Choroid plexus epithelial cell (primary cell): ENCODE measurements at regions not wholly inside any gene's neighbourhood (a gene's known extent, or its start where the extent isn't known, plus 50 kb on each side); places are given as distances from the start of the nearest gene placed in this dataset.
A peak's percentile ranks its signal among the peaks of the same experiment; 100 is the strongest.

Experiments used
- DNase-seq: peaks from one replicate; pipeline ENCODE4 v3.0.0-alpha.2; 2010; ENCODE audit warnings: low read depth
- H3K4me3 ChIP-seq: 2 replicates; pipeline ENCODE4 v1.5.1; 2011; ENCODE audit warnings: low read depth, mild to moderate bottlenecking, control low read depth, low read length, moderate library complexity
- TF ChIP-seq, protein P1 (sequence below): conservative IDR thresholded peaks from 2 replicates; pipeline ENCODE4 v1.5.1; 2011; ENCODE audit warnings: low read depth, mild to moderate bottlenecking, control low read depth, inconsistent platforms, low read length, moderate library complexity

DNA sequence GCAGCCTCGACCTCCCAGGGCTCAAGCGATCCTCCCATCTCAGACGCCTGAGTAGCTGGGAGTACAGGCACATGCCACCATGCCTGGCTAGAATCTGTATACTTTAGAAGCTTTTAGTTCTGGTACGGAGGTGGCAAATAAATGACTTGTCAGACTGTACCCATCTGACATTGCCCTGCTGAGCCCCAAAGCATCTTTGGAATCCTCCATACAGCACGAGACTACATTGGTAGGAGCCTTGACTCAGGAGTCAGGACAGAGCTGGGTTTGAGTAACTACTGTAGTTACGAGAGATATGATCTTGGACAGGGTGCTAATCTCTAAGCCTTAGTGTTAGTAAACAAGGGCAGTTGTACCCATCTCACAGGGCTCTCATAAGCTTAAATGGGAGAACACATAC is 67.8 kb upstream of the NPHP3 start:
- TF ChIP-seq, protein P1, sequence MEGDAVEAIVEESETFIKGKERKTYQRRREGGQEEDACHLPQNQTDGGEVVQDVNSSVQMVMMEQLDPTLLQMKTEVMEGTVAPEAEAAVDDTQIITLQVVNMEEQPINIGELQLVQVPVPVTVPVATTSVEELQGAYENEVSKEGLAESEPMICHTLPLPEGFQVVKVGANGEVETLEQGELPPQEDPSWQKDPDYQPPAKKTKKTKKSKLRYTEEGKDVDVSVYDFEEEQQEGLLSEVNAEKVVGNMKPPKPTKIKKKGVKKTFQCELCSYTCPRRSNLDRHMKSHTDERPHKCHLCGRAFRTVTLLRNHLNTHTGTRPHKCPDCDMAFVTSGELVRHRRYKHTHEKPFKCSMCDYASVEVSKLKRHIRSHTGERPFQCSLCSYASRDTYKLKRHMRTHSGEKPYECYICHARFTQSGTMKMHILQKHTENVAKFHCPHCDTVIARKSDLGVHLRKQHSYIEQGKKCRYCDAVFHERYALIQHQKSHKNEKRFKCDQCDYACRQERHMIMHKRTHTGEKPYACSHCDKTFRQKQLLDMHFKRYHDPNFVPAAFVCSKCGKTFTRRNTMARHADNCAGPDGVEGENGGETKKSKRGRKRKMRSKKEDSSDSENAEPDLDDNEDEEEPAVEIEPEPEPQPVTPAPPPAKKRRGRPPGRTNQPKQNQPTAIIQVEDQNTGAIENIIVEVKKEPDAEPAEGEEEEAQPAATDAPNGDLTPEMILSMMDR: no peak
- H3K4me3 ChIP-seq: no peak overlapping the region
- no peak for DNase-seq

DNA sequence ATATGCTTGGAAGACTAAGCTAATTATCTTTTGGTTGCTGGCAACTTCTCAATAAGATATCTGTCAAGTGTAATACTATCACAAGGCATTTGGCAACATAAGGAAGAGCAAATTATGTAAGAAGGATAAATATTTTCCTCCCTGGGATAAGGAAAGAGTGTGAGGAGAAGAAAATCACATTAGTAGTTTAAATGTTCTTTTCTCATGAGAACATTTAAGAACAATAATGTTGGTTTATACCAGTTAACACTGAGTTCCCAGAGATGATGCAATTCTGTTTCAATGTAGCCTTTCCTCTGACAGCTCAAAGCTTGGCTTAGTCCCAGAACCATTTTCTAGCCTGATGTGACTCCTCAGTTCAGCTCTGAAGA is 66.1 kb upstream of the NPHP3 start:
- TF ChIP-seq, protein P1: no peak
- no peak overlapping the region for H3K4me3 ChIP-seq
- DNase-seq: peak; percentile 88

DNA sequence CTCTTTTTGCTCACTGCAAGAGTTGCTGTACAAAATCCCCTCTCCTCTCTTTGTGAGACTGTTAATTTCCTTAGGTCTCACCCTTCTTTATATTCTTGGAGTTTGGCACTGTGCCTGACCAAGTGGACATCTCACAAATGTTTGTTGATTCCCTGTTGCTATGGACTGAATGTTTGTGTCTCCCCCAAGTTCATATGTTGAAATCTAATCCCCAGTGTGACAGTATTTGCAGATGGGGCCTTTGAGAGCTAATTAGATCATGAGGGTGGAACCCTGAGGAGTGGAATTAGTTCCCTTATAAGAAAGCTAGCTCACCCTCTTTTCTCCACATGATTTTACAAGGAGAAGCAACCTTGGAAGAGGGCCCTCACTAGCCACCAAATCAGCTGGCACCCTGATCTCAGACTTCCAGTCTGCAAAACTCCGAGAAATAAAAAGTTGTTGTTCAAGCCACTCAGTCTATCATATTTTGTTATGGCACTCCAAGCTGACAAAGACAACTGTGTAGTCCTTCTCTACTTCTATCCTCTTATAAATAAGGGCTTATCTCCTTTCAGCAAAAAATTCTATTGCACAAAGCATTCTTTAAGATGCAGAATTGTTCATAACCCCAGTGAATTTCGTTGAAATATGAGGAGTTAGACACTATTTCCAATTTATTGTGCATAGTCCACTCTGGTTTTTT is 65.5 kb upstream of the NPHP3 start:
- peak; percentile 65 for DNase-seq
- TF ChIP-seq, protein P1: no peak
- H3K4me3 ChIP-seq: no peak overlapping the region

DNA sequence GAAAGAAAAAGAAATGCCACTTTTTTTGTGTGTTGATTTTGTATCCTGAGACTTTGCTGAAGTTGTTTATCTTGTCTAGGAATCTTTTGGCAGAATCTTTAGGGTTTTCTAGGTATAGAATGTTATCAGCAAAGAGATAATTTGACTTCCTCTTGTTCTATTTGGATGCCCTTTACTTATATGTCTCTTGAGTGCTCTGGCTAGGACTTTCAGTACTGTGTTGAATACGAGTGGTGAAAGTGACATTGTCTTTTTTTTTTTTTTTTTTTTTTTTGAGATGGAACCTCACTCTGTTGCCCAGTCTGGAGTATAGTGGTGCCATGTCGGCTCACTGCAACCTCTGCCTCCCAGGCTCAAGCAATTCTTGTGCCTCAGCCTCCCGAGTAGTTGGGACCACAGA is 64.7 kb upstream of the NPHP3 start:
- no peak for DNase-seq
- no peak overlapping the region for H3K4me3 ChIP-seq
- TF ChIP-seq, protein P1: no peak

DNA sequence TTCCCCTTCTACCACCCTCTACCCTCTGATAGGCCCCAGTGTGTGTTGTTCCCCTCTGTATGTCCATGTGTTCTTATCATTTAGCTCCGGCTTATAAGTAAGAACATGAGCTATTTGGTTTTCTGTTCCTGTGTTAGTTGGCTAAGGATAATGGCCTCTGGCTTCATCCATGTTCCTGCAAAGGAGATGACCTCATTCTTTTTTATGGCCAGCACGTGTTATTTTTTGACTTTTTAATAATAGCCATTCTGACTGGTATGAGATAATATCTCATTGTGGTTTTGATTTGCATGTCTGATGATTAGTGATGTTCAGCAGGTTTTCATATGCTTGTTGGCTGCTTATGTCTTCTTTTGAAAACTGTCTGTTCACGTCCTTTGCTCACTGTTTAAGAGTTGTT is 63.1 kb upstream of the NPHP3 start:
- no peak for DNase-seq

DNA sequence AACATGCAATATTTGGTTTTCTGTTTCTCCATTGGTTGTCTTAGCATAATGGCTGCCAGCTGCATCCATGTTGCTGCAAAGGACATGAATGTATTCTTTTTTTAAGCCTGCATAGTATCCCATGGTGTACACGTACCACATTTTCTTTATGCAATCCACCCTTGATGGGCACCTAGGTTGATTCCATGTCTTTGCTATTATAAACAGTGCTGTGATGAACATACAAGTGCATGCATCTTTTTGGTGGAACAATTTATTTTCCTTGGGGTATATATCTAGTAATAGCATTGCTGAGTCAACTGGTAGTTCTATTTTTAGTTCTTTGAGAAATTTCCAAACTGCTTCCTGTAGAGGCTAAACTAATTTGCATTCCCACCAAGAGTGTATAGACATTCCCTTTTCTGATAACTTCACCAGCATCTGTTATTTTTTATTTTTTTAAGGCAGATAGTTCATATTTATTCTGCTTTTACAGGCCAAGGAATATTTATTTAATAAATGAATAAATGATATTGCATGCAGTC is 62.4 kb upstream of the NPHP3 start:
- peak; percentile 30 for DNase-seq
- TF ChIP-seq, protein P1: no peak
- no peak overlapping the region for H3K4me3 ChIP-seq

More for the DNA sequence above, 63.1 kb upstream of the NPHP3 start:
- TF ChIP-seq, protein P1: no peak
- H3K4me3 ChIP-seq: no peak overlapping the region

DNA sequence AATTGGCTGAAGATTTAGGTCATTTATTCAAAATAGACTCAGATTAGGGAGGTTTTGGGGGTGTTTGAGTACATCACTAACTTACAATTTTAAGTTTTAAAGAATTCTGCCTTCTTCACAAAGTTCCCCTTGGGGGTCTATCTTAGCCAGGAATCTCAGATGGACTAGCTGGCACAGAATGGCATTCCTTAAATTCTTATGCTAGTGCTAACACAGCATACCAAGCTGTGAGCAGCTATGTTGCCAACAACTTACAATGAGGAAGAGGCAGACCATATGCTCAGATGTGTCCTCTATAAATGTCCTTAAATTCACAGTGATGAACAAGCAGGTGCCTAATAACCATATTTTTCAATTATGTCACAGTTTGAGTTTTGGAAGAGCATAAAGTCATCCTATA is 60.9 kb upstream of the NPHP3 start:
- no peak overlapping the region for H3K4me3 ChIP-seq
- TF ChIP-seq, protein P1: no peak
- peak; percentile 36 for DNase-seq
